ENCODE measurements at regions not wholly inside any gene's neighbourhood (a gene's known extent, or its start where the extent isn't known, plus 50 kb on each side); places are given as distances from the start of the nearest gene placed in this dataset.

- DNase-seq (no peak), ATAC-seq (no peak), FAIRE-seq (no peak)
- intact Hi-C loops (cut with DNase I), result no loop called here
- no peak overlapping the region for H3K4me3 ChIP-seq
- no peaks in the 10 kb centered on the region for H3K27me3 ChIP-seq
- H3K9me3 ChIP-seq, result no peaks in the 10 kb centered on the region
- no peaks in the 10 kb centered on the region for H3K4me1 ChIP-seq
- H3K36me3 ChIP-seq, result no peaks in the 10 kb centered on the region
- 28 to 30% methylated on average over 2 of the region's 2 CpGs for WGBS, 2 donors
- TF ChIP-seq, protein P1, sequence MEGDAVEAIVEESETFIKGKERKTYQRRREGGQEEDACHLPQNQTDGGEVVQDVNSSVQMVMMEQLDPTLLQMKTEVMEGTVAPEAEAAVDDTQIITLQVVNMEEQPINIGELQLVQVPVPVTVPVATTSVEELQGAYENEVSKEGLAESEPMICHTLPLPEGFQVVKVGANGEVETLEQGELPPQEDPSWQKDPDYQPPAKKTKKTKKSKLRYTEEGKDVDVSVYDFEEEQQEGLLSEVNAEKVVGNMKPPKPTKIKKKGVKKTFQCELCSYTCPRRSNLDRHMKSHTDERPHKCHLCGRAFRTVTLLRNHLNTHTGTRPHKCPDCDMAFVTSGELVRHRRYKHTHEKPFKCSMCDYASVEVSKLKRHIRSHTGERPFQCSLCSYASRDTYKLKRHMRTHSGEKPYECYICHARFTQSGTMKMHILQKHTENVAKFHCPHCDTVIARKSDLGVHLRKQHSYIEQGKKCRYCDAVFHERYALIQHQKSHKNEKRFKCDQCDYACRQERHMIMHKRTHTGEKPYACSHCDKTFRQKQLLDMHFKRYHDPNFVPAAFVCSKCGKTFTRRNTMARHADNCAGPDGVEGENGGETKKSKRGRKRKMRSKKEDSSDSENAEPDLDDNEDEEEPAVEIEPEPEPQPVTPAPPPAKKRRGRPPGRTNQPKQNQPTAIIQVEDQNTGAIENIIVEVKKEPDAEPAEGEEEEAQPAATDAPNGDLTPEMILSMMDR (IDR thresholded peaks at IDR 0.05), result no peak
- no peak overlapping the region for H3K27ac ChIP-seq
These were observed 1127.0 kb upstream of the CRIM1 start for GRCh38 chr2:35228584-35228983.

DNA sequence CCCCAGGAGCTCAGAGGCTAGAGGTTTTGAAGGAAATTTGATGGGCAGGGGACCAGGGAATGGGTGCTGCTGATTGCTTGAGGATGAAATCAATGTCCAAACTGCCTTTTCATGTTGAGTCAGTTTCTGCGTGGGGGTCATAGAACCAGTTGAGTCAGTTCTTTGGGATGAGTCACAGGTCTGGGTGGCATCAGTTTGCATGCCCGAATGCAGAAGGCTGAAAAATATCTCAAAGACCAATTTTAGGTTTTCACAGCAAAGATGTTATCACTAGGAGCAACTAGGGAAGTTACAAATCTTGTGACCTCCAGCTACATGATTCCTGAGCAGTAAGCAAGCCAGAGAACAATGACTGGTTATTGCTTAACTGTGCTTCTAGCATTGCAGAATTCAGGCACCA lies 1135.1 kb upstream of the CRIM1 start:
- no peaks in the 10 kb centered on the region for H3K36me3 ChIP-seq
- H3K4me1 ChIP-seq, result no peaks in the 10 kb centered on the region
- no peaks in the 10 kb centered on the region for H3K27me3 ChIP-seq
- TF ChIP-seq, protein P1 (IDR thresholded peaks at IDR 0.05), result no peak
- intact Hi-C loops (cut with DNase I), result no loop called here
- H3K27ac ChIP-seq, result no peak overlapping the region
- 38 to 55% methylated on average over 2 of the region's 2 CpGs for WGBS, 2 donors
- H3K9me3 ChIP-seq, result no peaks in the 10 kb centered on the region
- ATAC-seq (no peak), DNase-seq (no peak), FAIRE-seq (no peak)
- H3K4me3 ChIP-seq, result no peak overlapping the region

GRCh38 chr2:35204881-35205280 lies 1150.7 kb upstream of the CRIM1 start:
- no peak for FAIRE-seq
- H3K4me3 ChIP-seq, result no peak overlapping the region
- no peak for ATAC-seq
- H3K27ac ChIP-seq, result no peak overlapping the region
- TF ChIP-seq, protein P1 (IDR thresholded peaks at IDR 0.05), result no peak
- H3K27me3 ChIP-seq, result no peaks in the 10 kb centered on the region
- no peak for DNase-seq
- no peaks in the 10 kb centered on the region for H3K4me1 ChIP-seq
- no peaks in the 10 kb centered on the region for H3K9me3 ChIP-seq
- H3K36me3 ChIP-seq, result no peaks in the 10 kb centered on the region
- 66 to 70% methylated on average over 2 of the region's 2 CpGs for WGBS, 2 donors
- intact Hi-C loops (cut with DNase I), result no loop called here

GRCh38 chr2:35204323-35204722 lies 1151.3 kb upstream of the CRIM1 start:
- no peaks in the 10 kb centered on the region for H3K9me3 ChIP-seq
- H3K27me3 ChIP-seq, result no peaks in the 10 kb centered on the region
- DNase-seq (no peak), ATAC-seq (no peak), FAIRE-seq (no peak)
- no peaks in the 10 kb centered on the region for H3K4me1 ChIP-seq
- H3K36me3 ChIP-seq, result no peaks in the 10 kb centered on the region
- H3K4me3 ChIP-seq, result no peak overlapping the region
- WGBS, 2 donors, result 38 to 45% methylated on average over 3 of the region's 3 CpGs
- H3K27ac ChIP-seq, result no peak overlapping the region
- TF ChIP-seq, protein P1 (IDR thresholded peaks at IDR 0.05), result no peak
- intact Hi-C loops (cut with DNase I), result no loop called here

- Histone ChIP-seq H3K4me3 (no peak overlapping the region), H3K27ac (no peak overlapping the region), H3K4me1 (no peaks in the 10 kb centered on the region), H3K27me3 (no peaks in the 10 kb centered on the region), H3K9me3 (no peaks in the 10 kb centered on the region), H3K36me3 (no peaks in the 10 kb centered on the region)
- DNase-seq (no peak), FAIRE-seq (no peak), ATAC-seq (no peak)
- WGBS, 2 donors, result 69 to 79% methylated on average over 4 of the region's 4 CpGs
- intact Hi-C loops (cut with DNase I), result no loop called here
- TF ChIP-seq, protein P1 (IDR thresholded peaks at IDR 0.05), result no peak
These were observed 1156.3 kb upstream of the CRIM1 start for GRCh38 chr2:35199298-35199697.
